HG03196 (cell line): ENCODE measurements at regions not wholly inside any gene's neighbourhood (a gene's known extent, or its start where the extent isn't known, plus 50 kb on each side); places are given as distances from the start of the nearest gene placed in this dataset.
"Not testable (repeated sequence)": the region's sequence is repeated elsewhere in the genome, so short reads cannot be mapped to it uniquely, and the experiment has no call there.

Experiments
- ATAC-seq: cut with Tn5 transposase; IDR thresholded peaks from one replicate; pipeline ENCODE4 v1.9.1; 2021; ENCODE audit not compliant: unreplicated experiment

DNA sequence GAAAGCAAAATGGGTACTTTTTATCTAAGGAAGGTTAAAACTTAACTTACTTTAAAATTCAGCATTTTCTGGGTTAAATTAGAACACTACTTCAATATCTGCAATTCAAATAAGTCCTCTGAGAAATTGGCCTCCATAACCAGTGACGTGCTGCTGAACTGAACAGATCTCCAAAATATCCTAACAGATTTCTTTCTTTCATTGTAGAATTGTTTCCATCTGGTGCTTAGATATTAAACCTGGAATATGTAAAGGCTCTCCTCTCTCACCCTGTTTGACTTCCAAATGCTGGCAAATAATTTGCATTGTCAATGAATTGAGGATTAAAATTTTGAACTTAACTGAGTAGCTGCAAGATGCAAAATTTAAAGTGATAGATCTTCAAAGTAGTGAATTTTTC lies 316.9 kb upstream of the CXADR start:
- no peak for ATAC-seq

DNA sequence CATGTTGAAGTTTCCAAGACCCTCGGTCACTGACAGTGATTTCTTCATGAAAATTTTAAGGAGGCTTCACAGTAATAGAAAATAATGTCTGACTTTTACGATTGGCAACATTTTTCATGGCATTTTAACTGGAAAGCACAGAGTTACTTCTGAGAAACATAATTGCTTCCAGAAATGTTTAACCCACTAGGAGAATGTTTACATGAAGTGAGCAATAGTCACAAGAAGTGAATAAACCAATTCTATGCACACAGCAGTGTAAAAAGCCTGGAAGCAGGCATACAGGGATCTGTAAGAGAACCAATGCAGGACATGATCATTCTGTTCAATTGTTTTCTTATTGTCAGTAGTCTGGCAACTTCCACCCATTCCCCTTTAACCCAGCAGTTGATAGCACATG lies 316.2 kb upstream of the CXADR start:
- no peak for ATAC-seq

DNA sequence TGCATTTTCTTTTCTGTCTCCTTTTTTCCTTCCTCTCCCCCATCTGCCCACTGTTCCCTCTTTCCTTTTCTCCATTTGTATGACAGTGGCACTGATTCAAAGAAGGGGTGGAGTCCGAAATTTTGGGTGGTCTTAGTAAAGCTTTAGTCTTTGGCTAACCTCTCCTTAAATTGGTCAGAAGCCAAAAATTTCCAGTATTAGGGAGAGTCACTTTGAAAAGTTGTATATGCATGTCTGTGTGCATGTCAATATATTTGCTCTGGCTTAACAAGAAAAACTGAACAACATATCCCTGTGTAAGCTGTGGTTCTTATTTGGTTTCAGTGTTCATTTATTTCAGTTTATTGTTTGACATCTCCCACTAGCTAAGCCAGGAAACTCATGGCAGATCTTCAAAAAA lies 314.8 kb upstream of the CXADR start:
- ATAC-seq = no peak

DNA sequence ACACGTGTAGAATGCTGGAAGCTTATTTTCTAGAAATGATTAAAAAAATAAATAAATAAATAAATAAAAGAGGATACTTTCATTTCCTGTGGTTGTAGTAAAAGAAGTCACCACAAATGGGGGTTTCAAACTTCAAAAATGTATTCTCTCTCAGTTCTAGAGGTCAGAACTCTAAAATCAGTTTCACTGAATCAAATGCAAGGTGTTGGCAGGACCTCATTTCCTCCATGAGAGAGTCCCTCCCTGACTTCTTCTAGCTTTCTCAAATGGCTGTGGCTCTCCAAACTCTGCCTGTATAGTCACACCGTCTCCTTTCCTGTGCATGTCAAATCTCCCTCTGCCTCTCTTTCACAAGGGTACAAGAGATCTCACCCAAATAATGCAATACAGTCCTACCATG lies 312.6 kb upstream of the CXADR start:
- no peak for ATAC-seq

GRCh38 chr21:17201741-17202260 lies 311.0 kb upstream of the CXADR start:
- ATAC-seq = no peak

DNA sequence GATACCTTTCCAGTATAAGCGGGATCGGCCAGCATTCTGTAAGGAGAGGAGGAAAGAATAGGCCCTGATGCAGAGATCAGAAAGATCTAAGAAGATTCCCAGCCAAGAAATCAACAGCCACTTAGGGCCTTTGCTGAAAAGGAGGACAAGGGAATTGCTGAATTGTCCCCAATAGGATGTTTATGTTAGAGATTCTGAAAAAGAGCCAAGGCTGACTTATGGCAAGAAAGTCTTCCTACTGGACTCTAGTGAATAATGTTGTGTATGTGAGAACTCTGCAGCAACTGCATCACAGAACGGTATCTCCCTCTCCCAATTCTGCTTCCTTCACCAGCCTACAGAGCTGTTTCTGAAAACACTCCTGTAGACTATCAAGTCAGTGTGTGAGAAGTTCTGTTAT lies 298.0 kb upstream of the CXADR start:
- ATAC-seq = no peak

- ATAC-seq = not testable (repeated sequence)
Measured at GRCh38 chr21:17219050-17219449, 293.8 kb upstream of the CXADR start.

- no peak for ATAC-seq
Measured at GRCh38 chr21:17231124-17231523, 281.7 kb upstream of the CXADR start.

GRCh38 chr21:17231771-17232170 lies 281.1 kb upstream of the CXADR start:
- no peak for ATAC-seq

- ATAC-seq = no peak
Measured at GRCh38 chr21:17238468-17238867, 274.4 kb upstream of the CXADR start.

DNA sequence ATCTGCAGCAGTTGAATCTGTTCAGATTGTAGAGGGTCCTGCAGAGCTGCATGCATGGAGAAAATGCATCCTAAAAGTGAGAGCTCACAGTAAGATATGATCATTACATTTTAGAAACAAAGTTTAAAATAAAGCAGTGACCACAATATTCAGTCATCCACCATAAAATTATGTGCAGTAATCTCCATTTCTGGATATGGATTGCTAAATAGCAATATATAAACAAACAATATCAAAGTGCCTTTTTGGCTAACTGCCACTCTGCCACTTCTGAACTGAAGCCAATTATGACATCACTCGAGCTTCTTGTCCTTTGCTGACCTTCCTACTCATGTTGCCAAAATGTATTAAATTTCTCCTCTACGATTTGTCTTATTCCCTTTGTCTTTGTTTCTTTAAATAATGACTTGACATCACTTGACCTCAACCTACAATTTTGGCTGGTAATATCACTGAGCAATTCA lies 262.0 kb upstream of the CXADR start:
- no peak for ATAC-seq

DNA sequence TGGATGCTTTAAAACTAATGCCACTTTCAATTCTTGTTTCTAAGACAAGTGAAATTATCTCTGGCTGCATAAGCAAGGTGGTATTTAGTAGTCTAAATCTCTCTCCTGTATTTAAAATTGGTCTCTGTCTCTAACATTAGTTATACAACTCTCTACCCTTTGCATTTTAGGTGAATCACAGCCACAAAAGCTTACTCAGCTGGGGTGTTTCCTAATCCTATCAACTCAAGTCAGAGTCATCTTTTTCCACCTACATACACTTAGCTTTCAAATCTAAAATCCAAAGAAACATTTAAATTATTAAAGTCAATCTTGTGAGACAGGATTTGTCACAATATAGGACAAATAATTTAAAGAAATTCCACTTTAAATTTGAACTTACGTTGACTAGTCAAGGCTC lies 255.1 kb upstream of the CXADR start:
- no peak for ATAC-seq

DNA sequence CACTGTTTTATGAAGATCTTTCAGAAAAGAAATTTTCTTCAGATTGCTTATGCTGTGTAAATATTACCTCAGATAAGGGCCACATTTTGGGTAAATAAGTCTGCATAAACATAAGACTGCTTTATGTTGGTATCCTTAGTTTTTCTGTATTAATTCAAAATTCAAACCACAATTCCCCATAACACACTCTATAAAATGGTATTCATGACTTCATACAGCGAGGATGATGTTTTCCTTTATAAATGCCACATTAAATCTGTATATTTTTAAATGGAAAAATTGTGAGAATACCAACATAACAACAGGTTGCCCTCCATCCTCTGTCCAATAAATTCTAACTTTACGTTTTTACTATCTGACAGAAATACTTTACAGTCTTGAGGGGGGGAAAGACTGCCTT lies 248.7 kb upstream of the CXADR start:
- no peak for ATAC-seq

- ATAC-seq = no peak
Measured at GRCh38 chr21:17269760-17270159, 243.1 kb upstream of the CXADR start.

DNA sequence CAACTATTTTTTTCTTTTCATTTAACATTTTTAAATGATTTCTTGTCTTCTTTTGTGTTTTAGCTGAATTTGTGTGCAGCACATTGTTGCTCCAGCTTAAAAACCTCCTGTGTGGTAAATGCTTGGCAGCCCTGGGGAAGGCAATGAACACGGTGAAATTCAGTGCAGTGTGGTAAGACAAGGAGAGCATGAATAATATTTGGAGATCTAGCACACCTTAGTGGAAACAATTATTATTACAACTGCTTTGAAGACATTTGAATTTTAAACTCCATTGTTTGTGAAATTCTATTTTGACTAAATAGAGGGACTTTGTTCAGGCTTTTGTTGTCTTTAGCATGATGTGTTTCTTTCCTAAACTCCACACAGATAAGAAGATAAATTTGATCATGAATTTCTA lies 242.6 kb upstream of the CXADR start:
- ATAC-seq = no peak

GRCh38 chr21:17279663-17280062 lies 233.2 kb upstream of the CXADR start:
- no peak for ATAC-seq

- not testable (repeated sequence) for ATAC-seq
Measured at GRCh38 chr21:17293016-17293562, 219.8 kb upstream of the CXADR start.

DNA sequence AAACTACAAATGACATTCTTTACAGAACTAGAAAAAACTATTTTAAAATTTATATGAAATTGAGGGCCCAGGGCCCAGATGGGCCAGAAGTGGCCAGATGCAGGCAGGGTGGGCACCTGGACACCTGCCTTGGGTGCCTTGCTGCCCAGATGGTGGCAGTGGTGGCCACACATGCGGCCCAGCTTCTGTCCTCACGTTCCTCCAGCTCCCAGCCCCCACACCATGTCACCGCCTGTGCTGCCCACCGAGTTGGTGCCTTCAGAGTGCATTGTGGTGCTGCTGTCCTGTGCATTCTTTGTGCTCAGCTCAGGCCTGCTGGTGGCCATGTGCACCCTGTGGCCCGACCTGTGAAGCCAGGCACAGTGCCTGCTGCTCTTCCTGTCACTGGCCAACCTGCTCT lies 216.8 kb upstream of the CXADR start:
- no peak for ATAC-seq

GRCh38 chr21:17299576-17299975 lies 213.3 kb upstream of the CXADR start:
- not testable (repeated sequence) for ATAC-seq

GRCh38 chr21:17327715-17328114 lies 185.1 kb upstream of the CXADR start:
- not testable (repeated sequence) for ATAC-seq

DNA sequence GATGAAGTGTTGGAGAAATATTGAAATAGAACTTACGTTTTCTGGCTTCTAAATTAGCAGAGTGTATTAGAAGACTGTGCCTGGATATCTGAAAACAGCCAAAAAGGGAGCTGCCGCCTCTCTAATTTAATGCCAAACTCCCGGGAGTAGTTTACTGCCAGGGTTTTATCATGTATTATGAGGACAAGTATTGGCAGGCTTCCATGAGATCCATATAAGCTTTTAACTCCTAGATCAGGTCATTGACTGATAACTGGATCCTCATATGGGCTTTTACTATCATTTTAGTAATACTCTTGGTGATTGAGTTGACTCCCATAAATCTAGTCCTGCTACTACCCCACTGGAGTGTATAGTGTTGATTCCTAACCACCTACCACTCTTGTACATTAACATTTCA lies 178.4 kb upstream of the CXADR start:
- ATAC-seq = no peak

DNA sequence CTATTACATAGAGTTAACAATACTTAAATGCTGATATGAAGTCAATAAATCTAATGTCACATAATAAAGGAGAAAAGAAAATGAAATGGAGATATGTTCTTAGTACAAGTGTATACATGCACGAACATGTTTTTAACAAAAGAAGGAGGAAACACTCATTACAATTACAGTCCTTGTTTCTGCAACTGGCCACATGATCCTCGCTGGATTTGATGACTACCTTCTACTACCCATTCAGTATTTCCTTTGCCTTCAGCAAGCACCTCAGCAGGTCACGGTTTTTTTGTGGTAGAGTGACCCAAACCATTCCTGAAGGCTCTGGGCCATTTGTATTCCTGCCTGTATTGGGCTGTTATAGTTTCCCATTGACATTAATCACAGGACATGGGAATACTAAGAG lies 172.8 kb upstream of the CXADR start:
- no peak for ATAC-seq

GRCh38 chr21:17343055-17343454 lies 169.8 kb upstream of the CXADR start:
- no peak for ATAC-seq
